Mesothelial cell of epicardium (in vitro differentiated cells): ENCODE measurements at regions not wholly inside any gene's neighbourhood (a gene's known extent, or its start where the extent isn't known, plus 50 kb on each side); places are given as distances from the start of the nearest gene placed in this dataset.
"Not testable (repeated sequence)": the region's sequence is repeated elsewhere in the genome, so short reads cannot be mapped to it uniquely, and the experiment has no call there.

ENCODE experiments used
- DNase-seq, 2 experiments: peaks; one replicate each; pipeline ENCODE4 v3.0.0; 2021; ENCODE audit warnings: low spot score in 2 of 2; ENCODE audit not compliant: unreplicated experiment in 2 of 2
- H3K27ac Mint-ChIP-seq: 2 replicates; pipeline ENCODE4 v1.8.0; 2021; ENCODE audit warnings: mixed read lengths
- H3K27me3 Mint-ChIP-seq: 2 replicates; pipeline ENCODE4 v1.8.0; 2021; ENCODE audit warnings: low read depth, mixed read lengths
- H3K36me3 Mint-ChIP-seq: 2 replicates; pipeline ENCODE4 v1.8.0; 2021; ENCODE audit warnings: mixed read lengths
- H3K4me1 Mint-ChIP-seq: 2 replicates; pipeline ENCODE4 v1.8.0; 2021; ENCODE audit warnings: mixed read lengths
- H3K4me3 Mint-ChIP-seq: 2 replicates; pipeline ENCODE4 v1.8.0; 2021; ENCODE audit warnings: mild to moderate bottlenecking, moderate library complexity, mixed read lengths
- H3K9me3 Mint-ChIP-seq: 2 replicates; pipeline ENCODE4 v1.8.0; 2021; ENCODE audit warnings: mixed read lengths
- TF ChIP-seq, protein P1 (sequence below): fragments of 200-600 bp; sonication (generic); IDR thresholded peaks from one replicate; pipeline ENCODE4 v1.5.0; 2021; ENCODE audit warnings: antibody characterized with exemption; ENCODE audit not compliant: unreplicated experiment

DNA sequence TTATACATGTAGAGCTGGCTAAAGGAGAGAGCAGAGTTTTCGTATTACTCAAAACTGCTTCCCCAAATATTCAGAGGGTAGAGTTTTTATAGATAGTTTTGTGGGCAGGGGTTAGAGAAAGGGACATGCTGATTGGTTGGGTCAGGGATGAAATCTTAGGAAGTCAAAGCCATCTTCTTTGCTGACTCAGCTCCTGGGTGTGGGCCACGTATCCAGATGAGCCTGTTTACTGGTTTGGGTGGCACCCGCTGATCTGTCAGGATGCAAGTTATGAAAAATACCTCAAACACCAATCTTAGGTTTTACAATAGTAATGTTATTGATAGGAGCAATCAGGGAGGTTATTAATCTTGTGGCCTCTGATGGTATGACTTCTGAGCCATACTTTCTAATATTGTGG lies 164.0 kb upstream of the NPAP1 start:
- peaks cover 18% of the 10 kb centered on the region for H3K36me3 Mint-ChIP-seq
- not testable (repeated sequence) for H3K4me1 Mint-ChIP-seq, H3K27ac Mint-ChIP-seq, DNase-seq, H3K27me3 Mint-ChIP-seq, H3K4me3 Mint-ChIP-seq
- peaks cover 39% of the 10 kb centered on the region for H3K9me3 Mint-ChIP-seq

DNA sequence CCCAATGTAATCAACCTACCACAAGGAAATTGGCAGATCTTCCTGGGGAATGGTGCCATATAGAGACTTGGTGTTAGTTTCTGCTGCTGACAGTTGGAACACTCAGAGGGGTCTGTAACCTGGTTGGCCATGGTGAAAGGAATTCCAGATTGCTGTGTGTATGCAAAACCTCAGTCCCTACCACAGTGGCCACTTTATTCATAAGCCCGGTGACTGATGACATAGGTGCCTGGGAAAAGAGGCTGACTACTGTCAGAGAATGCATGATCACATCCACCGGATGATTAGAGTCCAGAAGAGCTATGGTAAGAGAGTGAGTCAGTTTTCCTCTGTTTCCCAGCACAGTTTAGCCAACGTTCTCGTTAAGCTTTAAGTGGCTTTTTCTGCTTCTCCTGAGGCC lies 156.8 kb upstream of the NPAP1 start:
- not testable (repeated sequence) for H3K27ac Mint-ChIP-seq, H3K36me3 Mint-ChIP-seq, H3K4me3 Mint-ChIP-seq, DNase-seq, H3K27me3 Mint-ChIP-seq, H3K4me1 Mint-ChIP-seq
- H3K9me3 Mint-ChIP-seq = peaks cover 17% of the 10 kb centered on the region

DNA sequence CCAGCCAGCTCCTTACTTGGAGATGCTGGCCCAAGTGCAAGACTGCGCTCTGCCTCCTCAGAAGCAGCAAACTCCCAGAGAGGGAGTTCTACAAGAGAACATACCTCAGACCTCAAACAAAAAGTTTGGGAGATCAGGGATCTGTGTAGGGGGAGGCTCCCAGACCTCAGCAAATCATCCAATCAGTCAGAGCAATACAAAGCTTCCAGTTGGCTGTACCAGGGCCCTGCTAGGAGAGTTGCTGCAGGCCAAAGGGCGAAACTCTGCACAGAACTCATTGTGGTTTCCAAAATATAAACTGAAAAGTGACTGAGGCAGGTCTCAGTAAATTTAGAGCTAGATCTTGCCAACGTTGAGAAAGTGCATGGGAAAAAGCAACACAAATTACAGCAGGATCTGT lies 144.3 kb upstream of the NPAP1 start:
- not testable (repeated sequence) for H3K27me3 Mint-ChIP-seq, H3K4me3 Mint-ChIP-seq, H3K4me1 Mint-ChIP-seq, H3K27ac Mint-ChIP-seq, DNase-seq, H3K36me3 Mint-ChIP-seq
- peaks cover 12% of the 10 kb centered on the region for H3K9me3 Mint-ChIP-seq

DNA sequence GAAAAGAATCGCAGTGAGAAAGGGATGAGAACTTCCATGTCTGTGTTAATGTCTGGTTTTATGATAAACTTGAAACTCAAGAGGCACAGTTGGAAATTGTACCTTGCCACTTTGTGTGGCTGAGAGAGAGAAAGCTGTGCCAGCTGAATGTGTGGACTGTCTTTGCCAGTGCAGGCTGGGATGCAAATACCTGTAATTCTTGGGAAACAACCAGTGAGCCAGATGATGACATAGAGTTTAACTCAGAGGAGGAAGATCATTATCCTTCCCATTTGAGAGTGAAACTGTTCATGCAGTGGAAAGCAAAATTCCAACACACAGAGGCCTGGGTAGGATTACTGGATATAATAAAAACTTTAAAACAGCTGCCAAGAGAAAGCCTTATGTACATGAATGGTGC lies 141.5 kb upstream of the NPAP1 start:
- not testable (repeated sequence) for H3K36me3 Mint-ChIP-seq, H3K27ac Mint-ChIP-seq, H3K27me3 Mint-ChIP-seq, H3K4me3 Mint-ChIP-seq, H3K4me1 Mint-ChIP-seq, DNase-seq
- peaks cover 10% of the 10 kb centered on the region for H3K9me3 Mint-ChIP-seq

DNA sequence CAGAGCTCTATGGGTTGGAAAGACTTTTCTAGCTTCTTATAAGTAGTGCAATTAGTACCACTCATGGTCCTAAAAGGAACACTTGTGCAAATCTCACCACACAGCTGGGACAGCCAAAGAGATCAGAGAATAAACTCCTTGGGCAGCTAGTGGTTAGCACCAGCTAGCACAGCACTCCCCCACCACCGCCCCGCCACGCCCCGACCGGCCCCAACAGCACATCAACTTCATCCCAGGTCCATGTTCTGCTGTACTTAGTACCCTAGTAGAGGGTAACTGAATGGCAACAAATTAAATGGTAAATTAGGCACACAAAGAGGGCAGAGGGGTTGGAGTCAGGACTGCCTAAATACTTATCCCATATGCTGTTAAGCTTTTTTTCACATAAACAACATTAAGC lies 118.3 kb upstream of the NPAP1 start:
- H3K4me3 Mint-ChIP-seq = not testable (repeated sequence)

DNA sequence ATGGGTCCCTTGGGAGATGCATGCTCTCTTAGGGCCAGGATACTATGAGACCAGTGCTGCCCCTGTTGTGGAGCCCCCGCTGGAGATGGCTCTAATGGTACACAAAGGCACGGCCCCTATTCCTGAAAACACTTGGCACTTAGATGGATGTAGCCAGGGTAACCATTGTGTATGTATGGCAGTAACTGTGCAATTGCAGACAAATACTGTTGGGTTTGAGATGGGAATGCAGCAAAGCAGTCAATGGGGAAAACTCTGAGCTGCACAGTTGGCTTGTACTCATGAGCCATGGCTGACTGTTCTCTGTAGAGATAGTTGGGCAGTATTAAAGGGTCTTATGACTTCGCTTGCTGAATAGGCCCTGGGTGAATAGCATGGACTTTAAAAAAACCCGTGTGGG lies 67.9 kb upstream of the NPAP1 start:
- H3K36me3 Mint-ChIP-seq = peaks cover under 1% of the 10 kb centered on the region
- H3K9me3 Mint-ChIP-seq = peaks cover 38% of the 10 kb centered on the region
- no peak overlapping the region for H3K4me3 Mint-ChIP-seq
- H3K4me1 Mint-ChIP-seq = no peaks in the 10 kb centered on the region
- no peaks in the 10 kb centered on the region for H3K27me3 Mint-ChIP-seq
- TF ChIP-seq, protein P1, sequence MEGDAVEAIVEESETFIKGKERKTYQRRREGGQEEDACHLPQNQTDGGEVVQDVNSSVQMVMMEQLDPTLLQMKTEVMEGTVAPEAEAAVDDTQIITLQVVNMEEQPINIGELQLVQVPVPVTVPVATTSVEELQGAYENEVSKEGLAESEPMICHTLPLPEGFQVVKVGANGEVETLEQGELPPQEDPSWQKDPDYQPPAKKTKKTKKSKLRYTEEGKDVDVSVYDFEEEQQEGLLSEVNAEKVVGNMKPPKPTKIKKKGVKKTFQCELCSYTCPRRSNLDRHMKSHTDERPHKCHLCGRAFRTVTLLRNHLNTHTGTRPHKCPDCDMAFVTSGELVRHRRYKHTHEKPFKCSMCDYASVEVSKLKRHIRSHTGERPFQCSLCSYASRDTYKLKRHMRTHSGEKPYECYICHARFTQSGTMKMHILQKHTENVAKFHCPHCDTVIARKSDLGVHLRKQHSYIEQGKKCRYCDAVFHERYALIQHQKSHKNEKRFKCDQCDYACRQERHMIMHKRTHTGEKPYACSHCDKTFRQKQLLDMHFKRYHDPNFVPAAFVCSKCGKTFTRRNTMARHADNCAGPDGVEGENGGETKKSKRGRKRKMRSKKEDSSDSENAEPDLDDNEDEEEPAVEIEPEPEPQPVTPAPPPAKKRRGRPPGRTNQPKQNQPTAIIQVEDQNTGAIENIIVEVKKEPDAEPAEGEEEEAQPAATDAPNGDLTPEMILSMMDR = no peak
- no peak for DNase-seq
- no peak overlapping the region for H3K27ac Mint-ChIP-seq

More for the DNA sequence above, 118.3 kb upstream of the NPAP1 start:
- not testable (repeated sequence) for H3K36me3 Mint-ChIP-seq, DNase-seq, H3K9me3 Mint-ChIP-seq, H3K27ac Mint-ChIP-seq, H3K4me1 Mint-ChIP-seq, H3K27me3 Mint-ChIP-seq

DNA sequence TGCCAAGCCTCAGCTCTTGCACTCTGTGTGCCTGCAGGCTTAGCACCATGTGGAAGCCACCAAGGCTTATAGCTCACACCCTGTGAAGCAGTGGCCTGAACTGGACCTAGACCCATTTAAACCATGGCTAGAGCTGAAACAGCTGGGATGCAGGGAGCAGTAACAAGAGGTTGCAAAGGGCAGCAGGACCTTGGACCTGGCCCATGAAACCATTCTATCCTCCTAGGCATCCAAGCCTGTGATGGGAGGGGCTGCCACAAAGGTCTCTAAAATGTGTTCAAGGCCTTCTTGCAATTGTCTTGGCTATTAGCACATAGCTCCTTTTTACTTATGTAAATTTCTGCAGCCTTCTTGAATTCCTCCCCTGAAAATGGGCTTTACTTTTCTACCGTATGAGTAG lies 57.9 kb upstream of the NPAP1 start:
- no peak for DNase-seq
- TF ChIP-seq, protein P1 = no peak
- Mint-ChIP-seq H3K4me1 (no peaks in the 10 kb centered on the region), H3K9me3 (peaks cover 65% of the 10 kb centered on the region), H3K27me3 (no peaks in the 10 kb centered on the region), H3K36me3 (peaks cover 4% of the 10 kb centered on the region), H3K27ac (no peak overlapping the region), H3K4me3 (no peak overlapping the region)

DNA sequence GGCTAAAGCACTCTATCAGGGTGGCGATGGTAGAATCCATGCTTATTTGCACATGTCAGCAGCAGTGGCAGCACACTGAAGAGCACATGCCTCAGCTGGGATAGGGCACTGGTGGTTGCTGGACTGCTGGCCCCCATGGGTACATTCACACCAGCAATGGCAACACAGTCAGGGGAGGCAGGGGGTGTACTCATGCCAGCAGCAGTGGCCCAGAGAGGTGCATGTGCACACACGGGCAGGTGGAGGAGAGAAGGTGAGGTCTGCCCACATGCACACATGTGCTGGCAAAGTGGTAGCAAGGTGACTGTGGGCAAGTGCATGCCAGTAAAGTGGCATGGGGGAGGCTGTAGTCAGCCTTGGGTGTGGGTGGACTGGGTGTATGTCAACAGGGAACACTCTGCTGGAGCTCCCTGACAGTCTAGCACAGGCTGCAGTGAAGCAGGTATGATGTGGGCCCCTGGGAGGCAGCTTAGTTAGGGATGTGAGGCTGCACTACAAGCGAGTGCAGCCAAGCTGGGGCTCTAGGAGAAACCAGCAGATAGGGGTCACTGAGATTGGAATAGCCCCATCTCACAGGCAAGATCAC lies 53.9 kb upstream of the NPAP1 start:
- peaks cover 48% of the 10 kb centered on the region for H3K9me3 Mint-ChIP-seq
- TF ChIP-seq, protein P1 = no peak
- no peak overlapping the region for H3K4me3 Mint-ChIP-seq
- H3K36me3 Mint-ChIP-seq = peaks cover 3% of the 10 kb centered on the region
- no peak overlapping the region for H3K27ac Mint-ChIP-seq
- H3K27me3 Mint-ChIP-seq = no peaks in the 10 kb centered on the region
- DNase-seq = no peak
- no peaks in the 10 kb centered on the region for H3K4me1 Mint-ChIP-seq
